Astrocyte of the cerebellum (primary cell): ENCODE measurements at regions not wholly inside any gene's neighbourhood (a gene's known extent, or its start where the extent isn't known, plus 50 kb on each side); places are given as distances from the start of the nearest gene placed in this dataset.

ENCODE experiments used
- DNase-seq: peaks from one replicate; pipeline ENCODE4 v3.0.0-alpha.2; 2011; ENCODE audit warnings: low read depth
- H3K4me3 ChIP-seq: 2 replicates; pipeline ENCODE4 v1.5.1; 2011; ENCODE audit warnings: mild to moderate bottlenecking, low read depth, low read length, moderate library complexity
- in situ Hi-C: cut with HindIII; loops from 2 replicates; pipeline ENCODE4 v1.10.0; 2017; ENCODE audit warnings: low sequenced_read_pairs
- TF ChIP-seq, protein P1 (sequence below): IDR thresholded peaks from 2 replicates; pipeline ENCODE4 v1.5.1; 2012; ENCODE audit warnings: low read length, low read depth, moderate library complexity, mild to moderate bottlenecking; ENCODE audit errors: missing control alignments

GRCh38 chr6:78482801-78483552 lies 384.4 kb upstream of the IRAK1BP1 start:
- no peak for DNase-seq
- TF ChIP-seq, protein P1, sequence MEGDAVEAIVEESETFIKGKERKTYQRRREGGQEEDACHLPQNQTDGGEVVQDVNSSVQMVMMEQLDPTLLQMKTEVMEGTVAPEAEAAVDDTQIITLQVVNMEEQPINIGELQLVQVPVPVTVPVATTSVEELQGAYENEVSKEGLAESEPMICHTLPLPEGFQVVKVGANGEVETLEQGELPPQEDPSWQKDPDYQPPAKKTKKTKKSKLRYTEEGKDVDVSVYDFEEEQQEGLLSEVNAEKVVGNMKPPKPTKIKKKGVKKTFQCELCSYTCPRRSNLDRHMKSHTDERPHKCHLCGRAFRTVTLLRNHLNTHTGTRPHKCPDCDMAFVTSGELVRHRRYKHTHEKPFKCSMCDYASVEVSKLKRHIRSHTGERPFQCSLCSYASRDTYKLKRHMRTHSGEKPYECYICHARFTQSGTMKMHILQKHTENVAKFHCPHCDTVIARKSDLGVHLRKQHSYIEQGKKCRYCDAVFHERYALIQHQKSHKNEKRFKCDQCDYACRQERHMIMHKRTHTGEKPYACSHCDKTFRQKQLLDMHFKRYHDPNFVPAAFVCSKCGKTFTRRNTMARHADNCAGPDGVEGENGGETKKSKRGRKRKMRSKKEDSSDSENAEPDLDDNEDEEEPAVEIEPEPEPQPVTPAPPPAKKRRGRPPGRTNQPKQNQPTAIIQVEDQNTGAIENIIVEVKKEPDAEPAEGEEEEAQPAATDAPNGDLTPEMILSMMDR, result no peak
- in situ Hi-C loops, result no loop called here
- no peak overlapping the region for H3K4me3 ChIP-seq

- in situ Hi-C loops, result no loop called here
Observed at GRCh38 chr6:78483553-78484197, 383.7 kb upstream of the IRAK1BP1 start.

DNA sequence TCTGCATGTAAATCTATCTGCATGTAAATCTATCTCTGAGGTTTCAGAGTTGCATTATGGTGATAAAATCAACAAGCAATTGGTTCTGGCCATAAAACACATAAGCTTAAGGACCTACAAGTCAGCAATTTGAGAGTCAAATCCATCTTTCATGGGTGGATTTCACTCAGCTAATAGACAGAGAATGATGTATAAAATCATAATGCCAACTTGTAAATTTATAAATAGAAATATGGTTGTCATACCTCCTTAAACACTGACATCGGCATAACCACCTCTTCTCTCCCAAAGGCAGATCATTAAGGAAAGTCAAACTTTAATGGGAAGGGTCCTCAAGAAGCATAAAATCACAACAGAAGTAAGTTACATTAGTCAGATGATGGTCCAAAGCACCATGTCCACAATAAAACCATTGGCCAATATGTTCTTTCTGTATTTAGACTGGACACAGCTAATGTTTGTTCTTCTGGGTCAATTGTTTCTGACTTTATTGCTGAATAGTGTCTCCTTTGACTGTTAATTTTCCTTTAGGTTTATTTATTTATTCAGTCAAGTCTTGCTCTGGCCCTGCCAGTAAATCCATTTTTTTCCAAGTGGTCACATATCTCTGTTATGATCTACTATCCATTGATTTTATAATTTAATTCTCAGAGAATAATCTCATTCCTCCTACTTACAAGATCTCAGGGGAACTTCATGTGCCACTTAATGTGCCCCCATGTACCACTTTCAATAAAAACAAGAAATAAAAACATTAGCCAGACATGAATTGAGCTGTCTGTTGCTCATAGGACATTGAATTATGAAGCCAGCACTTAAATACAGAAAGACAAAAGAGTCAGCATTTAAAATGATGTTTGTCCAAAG lies 382.9 kb upstream of the IRAK1BP1 start:
- no peak overlapping the region for H3K4me3 ChIP-seq
- TF ChIP-seq, protein P1, result no peak
- in situ Hi-C loops, result no loop called here
- DNase-seq, result no peak

More at GRCh38 chr6:78483553-78484197, 383.7 kb upstream of the IRAK1BP1 start:
- TF ChIP-seq, protein P1, result no peak
- no peak overlapping the region for H3K4me3 ChIP-seq
- DNase-seq, result no peak

- H3K4me3 ChIP-seq, result no peak overlapping the region
- in situ Hi-C loops, result no loop called here
- no peak for DNase-seq
- TF ChIP-seq, protein P1, result no peak
Observed at GRCh38 chr6:78487401-78487800, 379.9 kb upstream of the IRAK1BP1 start.

GRCh38 chr6:78489874-78490273 lies 377.5 kb upstream of the IRAK1BP1 start:
- in situ Hi-C loops, result no loop called here

More at GRCh38 chr6:78489874-78490273, 377.5 kb upstream of the IRAK1BP1 start:
- DNase-seq, result no peak
- no peak overlapping the region for H3K4me3 ChIP-seq
- TF ChIP-seq, protein P1, result no peak
